GM18907 (cell line): ENCODE measurements at regions not wholly inside any gene's neighbourhood (a gene's known extent, or its start where the extent isn't known, plus 50 kb on each side); places are given as distances from the start of the nearest gene placed in this dataset.
"Not testable (repeated sequence)": the region's sequence is repeated elsewhere in the genome, so short reads cannot be mapped to it uniquely, and the experiment has no call there.

ENCODE experiments used
- ATAC-seq: cut with Tn5 transposase; IDR thresholded peaks from one replicate; pipeline ENCODE4 v1.9.1; 2021; ENCODE audit warnings: mild to moderate bottlenecking, moderate library complexity; ENCODE audit not compliant: unreplicated experiment

GRCh38 chr3:18988614-18989229, 159.6 kb upstream of the KCNH8 start:
- no peak for ATAC-seq

- ATAC-seq: no peak
Measured at GRCh38 chr3:18987862-18988447, 160.4 kb upstream of the KCNH8 start.

- no peak for ATAC-seq
Measured at GRCh38 chr3:18987070-18987469, 161.2 kb upstream of the KCNH8 start.

GRCh38 chr3:18982920-18983319, 165.4 kb upstream of the KCNH8 start:
- no peak for ATAC-seq

GRCh38 chr3:18976102-18976501, 172.2 kb upstream of the KCNH8 start:
- not testable (repeated sequence) for ATAC-seq

GRCh38 chr3:18968120-18968519, 180.2 kb upstream of the KCNH8 start:
- ATAC-seq: no peak

GRCh38 chr3:18965781-18966180, 182.5 kb upstream of the KCNH8 start:
- ATAC-seq: no peak

- no peak for ATAC-seq
Measured at GRCh38 chr3:18964640-18965039, 183.7 kb upstream of the KCNH8 start.

GRCh38 chr3:18951333-18951732, 197.0 kb upstream of the KCNH8 start:
- no peak for ATAC-seq

GRCh38 chr3:18946524-18946923, 201.8 kb upstream of the KCNH8 start:
- no peak for ATAC-seq

GRCh38 chr3:18937574-18937973, 210.7 kb upstream of the KCNH8 start:
- no peak for ATAC-seq

- no peak for ATAC-seq
Measured at GRCh38 chr3:18919158-18919557, 229.2 kb upstream of the KCNH8 start.

- no peak for ATAC-seq
Measured at GRCh38 chr3:18917923-18918322, 230.4 kb upstream of the KCNH8 start.

- ATAC-seq: no peak
Measured at GRCh38 chr3:18902081-18902793, 246.1 kb upstream of the KCNH8 start.

- no peak for ATAC-seq
Measured at GRCh38 chr3:18901571-18901970, 246.7 kb upstream of the KCNH8 start.

- ATAC-seq: peak; percentile 94
Measured at GRCh38 chr3:18900994-18901393, 247.3 kb upstream of the KCNH8 start.

GRCh38 chr3:18898911-18899310, 249.4 kb upstream of the KCNH8 start:
- no peak for ATAC-seq

- no peak for ATAC-seq
Measured at GRCh38 chr3:18892756-18893155, 255.6 kb upstream of the KCNH8 start.

- no peak for ATAC-seq
Measured at GRCh38 chr3:18892047-18892446, 256.3 kb upstream of the KCNH8 start.

- no peak for ATAC-seq
Measured at GRCh38 chr3:18891641-18892040, 256.7 kb upstream of the KCNH8 start.

GRCh38 chr3:18890449-18890848, 257.9 kb upstream of the KCNH8 start:
- ATAC-seq: no peak

GRCh38 chr3:18888819-18889218, 259.5 kb upstream of the KCNH8 start:
- ATAC-seq: no peak
